OCI-LY3 (cell line): ENCODE measurements at regions not wholly inside any gene's neighbourhood (a gene's known extent, or its start where the extent isn't known, plus 50 kb on each side); places are given as distances from the start of the nearest gene placed in this dataset.

ENCODE experiments used
- CTCF ChIP-seq: fragments of 200-600, 300-600 bp; sonication (generic); IDR thresholded peaks from 2 replicates; pipeline ENCODE4 v1.5.1; 2014; ENCODE audit warnings: antibody characterized with exemption, low read length, low read depth
- EZH2phosphoT487 ChIP-seq: fragments of 200-600 bp; shearing (Covaris generic); IDR thresholded peaks from 2 replicates; pipeline ENCODE4 v1.6.1; 2018; ENCODE audit warnings: antibody characterized with exemption, mixed run types, low read depth

- TF ChIP-seq CTCF (no peak), EZH2phosphoT487 (no peak)
These were observed 472.0 kb downstream of the ARAP2 start for GRCh38 chr4:35772291-35772690.
